ENCODE measurements at regions not wholly inside any gene's neighbourhood (a gene's known extent, or its start where the extent isn't known, plus 50 kb on each side); places are given as distances from the start of the nearest gene placed in this dataset.

DNA sequence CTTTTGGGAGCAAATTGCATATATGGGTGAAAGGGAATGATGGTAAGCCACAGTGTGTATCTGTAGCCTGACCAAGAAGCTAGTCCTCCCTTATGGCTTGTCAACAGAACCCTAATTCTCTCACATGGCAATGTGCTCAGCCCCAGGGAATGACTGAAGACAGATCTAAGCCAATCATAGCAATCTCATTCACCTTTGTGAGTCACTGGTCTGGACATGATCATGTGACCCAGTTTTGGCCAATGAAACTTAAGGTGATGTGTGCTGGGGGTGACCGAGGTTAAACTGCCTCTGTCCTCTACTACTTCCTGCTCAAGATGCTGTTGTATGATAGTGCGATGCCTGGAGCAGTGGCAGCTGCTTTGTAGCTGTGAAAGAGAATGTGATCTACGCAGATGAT lies 491.2 kb upstream of the HS6ST1 start:
- TF ChIP-seq, protein P1, sequence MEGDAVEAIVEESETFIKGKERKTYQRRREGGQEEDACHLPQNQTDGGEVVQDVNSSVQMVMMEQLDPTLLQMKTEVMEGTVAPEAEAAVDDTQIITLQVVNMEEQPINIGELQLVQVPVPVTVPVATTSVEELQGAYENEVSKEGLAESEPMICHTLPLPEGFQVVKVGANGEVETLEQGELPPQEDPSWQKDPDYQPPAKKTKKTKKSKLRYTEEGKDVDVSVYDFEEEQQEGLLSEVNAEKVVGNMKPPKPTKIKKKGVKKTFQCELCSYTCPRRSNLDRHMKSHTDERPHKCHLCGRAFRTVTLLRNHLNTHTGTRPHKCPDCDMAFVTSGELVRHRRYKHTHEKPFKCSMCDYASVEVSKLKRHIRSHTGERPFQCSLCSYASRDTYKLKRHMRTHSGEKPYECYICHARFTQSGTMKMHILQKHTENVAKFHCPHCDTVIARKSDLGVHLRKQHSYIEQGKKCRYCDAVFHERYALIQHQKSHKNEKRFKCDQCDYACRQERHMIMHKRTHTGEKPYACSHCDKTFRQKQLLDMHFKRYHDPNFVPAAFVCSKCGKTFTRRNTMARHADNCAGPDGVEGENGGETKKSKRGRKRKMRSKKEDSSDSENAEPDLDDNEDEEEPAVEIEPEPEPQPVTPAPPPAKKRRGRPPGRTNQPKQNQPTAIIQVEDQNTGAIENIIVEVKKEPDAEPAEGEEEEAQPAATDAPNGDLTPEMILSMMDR (optimal IDR thresholded peaks at IDR 0.05 in 1 of 3, IDR thresholded peaks at IDR 0.05 in 1 of 3, conservative IDR thresholded peaks at IDR 0.05 in 1 of 3; ENCODE audit: extremely low read depth in 1 of 3, insufficient read depth in 2 of 3, low read length in 3 of 3), result no peak
- TF ChIP-seq EZH2 (IDR thresholded peaks at IDR 0.05; ENCODE audit: low read length), result no peak
